ENCODE measurements at regions not wholly inside any gene's neighbourhood (a gene's known extent, or its start where the extent isn't known, plus 50 kb on each side); places are given as distances from the start of the nearest gene placed in this dataset.

DNA sequence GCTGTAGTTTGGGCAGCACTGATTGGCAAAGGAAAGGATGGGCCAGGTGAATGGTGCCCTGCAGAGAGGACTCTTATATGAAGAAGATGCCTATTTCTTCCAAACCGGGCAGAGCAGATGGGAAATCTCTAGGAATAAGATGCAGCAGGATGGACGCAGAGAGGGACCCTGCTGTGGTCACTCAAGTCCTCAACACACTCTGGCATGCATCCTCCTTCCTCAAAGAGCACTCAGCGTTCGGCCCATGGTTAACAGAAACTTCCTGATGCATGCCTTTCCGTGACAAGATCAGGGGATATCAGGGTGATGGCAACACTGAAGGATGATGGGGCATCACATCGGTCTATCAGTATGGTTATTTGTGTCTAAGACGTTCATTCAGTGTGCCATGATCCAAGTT lies 232.7 kb downstream of the TTC32 start:
- TF ChIP-seq, protein P1, sequence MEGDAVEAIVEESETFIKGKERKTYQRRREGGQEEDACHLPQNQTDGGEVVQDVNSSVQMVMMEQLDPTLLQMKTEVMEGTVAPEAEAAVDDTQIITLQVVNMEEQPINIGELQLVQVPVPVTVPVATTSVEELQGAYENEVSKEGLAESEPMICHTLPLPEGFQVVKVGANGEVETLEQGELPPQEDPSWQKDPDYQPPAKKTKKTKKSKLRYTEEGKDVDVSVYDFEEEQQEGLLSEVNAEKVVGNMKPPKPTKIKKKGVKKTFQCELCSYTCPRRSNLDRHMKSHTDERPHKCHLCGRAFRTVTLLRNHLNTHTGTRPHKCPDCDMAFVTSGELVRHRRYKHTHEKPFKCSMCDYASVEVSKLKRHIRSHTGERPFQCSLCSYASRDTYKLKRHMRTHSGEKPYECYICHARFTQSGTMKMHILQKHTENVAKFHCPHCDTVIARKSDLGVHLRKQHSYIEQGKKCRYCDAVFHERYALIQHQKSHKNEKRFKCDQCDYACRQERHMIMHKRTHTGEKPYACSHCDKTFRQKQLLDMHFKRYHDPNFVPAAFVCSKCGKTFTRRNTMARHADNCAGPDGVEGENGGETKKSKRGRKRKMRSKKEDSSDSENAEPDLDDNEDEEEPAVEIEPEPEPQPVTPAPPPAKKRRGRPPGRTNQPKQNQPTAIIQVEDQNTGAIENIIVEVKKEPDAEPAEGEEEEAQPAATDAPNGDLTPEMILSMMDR (IDR thresholded peaks at IDR 0.05; ENCODE audit: insufficient read depth, missing control alignments): no peak
- no peak for FAIRE-seq
- DNase-seq (ENCODE audit: insufficient read length, low spot score): no peak

DNA sequence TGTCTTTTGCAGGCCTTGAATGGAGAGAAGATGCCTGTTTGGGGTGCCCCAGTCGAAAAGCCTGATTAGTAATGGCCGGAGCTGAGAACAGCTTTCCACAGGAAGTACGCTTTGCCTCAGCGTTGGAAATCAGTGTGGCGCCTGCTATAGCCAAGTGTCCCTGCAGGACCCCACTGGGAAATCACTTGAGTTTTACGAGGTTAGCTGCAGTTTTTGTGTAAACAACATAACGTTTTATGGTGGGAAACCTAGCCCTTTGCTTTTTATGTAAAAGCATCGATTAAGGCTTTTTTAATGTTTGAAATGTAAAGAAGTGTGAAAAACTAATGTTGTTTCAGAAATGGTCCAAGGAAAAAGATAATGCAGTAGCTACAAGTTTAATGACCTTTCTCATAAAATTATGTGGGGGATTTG lies 234.2 kb downstream of the TTC32 start:
- DNase-seq (ENCODE audit: insufficient read length, low spot score) (no peak), FAIRE-seq (no peak)
- TF ChIP-seq, protein P1 (IDR thresholded peaks at IDR 0.05; ENCODE audit: insufficient read depth, missing control alignments): no peak

DNA sequence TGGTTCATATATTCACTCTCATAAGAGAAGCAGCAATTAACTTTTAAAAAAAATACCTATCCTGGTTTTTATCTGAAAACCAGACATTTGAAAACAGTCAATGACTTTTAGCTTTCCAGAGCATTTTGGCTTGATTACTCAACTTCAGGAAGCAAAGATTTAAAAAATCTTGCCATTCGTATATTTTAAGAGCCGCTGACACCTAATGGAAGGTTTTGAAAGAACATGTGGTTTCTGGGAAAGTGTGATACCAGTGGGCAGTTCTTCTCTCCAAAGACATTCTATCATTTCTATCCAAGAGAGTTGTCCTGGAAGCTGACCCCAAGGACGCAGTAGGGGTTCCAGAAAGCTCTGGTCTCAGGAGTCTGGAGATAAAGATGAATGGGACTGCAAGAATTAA lies 234.7 kb downstream of the TTC32 start:
- TF ChIP-seq, protein P1 (IDR thresholded peaks at IDR 0.05; ENCODE audit: insufficient read depth, missing control alignments): no peak
- no peak for FAIRE-seq
- DNase-seq (ENCODE audit: insufficient read length, low spot score): no peak

DNA sequence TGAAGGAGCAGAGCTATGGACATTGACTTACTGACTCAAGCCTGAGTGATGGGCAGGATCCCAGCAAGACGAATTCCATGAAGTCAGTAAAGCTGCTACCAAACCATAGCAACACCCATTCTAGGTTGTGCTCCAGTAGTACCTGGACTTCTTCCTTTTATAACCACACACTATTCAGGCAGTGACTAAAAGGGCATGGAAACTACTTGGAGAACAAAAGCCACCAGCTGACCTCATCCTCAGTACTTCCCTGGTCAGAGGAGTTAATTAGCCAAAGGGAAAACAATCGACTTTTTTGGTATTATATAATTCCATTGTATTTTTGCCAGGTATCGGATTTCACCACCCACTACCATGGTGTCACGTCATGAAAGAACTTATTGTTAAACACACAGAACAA lies 237.1 kb downstream of the TTC32 start:
- TF ChIP-seq, protein P1 (IDR thresholded peaks at IDR 0.05; ENCODE audit: insufficient read depth, missing control alignments): no peak
- DNase-seq (ENCODE audit: insufficient read length, low spot score) (no peak), FAIRE-seq (no peak)

DNA sequence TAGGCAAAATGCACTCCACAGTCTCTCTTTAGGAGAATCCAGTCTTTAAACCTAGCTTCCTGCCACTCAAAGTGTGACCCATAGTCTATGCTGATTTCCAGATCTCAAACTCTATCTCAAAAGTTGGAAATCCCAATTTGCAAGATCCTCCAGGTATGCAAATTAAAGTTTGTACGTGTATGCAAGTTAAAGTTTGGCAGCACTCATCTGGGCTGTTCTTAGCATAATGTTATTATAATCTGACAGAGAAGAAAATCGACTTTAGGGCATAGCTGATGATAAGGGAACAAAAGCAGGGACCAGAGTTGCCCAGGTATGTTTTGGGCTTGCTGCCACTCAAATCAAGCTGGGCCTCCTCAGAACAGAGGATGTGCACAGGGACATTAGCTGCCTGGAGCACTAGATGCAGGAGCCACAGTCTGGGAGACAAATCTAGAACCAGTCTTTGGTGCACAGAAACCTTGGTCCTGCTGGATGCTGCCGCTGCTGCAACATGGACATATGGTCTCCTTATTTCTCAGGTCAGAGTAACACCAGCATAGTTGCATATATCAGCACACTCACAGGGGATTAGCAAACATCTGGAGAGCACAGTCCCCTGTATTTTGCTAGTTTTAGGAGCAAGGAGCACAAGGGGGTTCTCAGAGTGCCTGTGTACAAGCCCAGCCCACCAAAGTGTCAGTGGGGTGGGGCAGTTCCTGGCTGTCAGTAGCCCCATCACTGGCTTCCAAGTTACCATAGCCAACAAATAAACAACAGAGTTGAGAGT lies 242.6 kb downstream of the TTC32 start:
- DNase-seq (ENCODE audit: insufficient read length, low spot score) (no peak), FAIRE-seq (no peak)
- TF ChIP-seq, protein P1 (IDR thresholded peaks at IDR 0.05; ENCODE audit: insufficient read depth, missing control alignments): no peak

DNA sequence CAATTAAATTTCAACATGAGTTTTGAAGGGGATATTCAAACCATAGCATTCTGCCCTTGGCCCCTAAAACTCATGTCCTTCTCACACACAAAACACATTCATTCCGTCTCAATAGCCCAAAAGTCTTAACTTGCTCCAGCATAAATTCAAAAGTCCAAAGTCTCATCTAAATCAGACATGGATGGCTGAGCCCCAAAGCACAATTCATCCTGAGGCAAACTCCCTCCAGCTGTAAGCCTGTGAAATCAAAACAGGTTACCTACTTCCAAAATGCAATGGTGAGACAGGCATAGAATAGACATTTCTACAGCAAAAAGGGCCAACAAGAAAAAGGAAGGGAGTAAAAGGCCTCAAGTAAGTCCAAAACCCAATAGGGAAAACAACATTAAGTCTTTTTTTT lies 245.8 kb downstream of the TTC32 start:
- FAIRE-seq (no peak), DNase-seq (ENCODE audit: insufficient read length, low spot score) (no peak)
- TF ChIP-seq, protein P1 (IDR thresholded peaks at IDR 0.05; ENCODE audit: insufficient read depth, missing control alignments): no peak

DNA sequence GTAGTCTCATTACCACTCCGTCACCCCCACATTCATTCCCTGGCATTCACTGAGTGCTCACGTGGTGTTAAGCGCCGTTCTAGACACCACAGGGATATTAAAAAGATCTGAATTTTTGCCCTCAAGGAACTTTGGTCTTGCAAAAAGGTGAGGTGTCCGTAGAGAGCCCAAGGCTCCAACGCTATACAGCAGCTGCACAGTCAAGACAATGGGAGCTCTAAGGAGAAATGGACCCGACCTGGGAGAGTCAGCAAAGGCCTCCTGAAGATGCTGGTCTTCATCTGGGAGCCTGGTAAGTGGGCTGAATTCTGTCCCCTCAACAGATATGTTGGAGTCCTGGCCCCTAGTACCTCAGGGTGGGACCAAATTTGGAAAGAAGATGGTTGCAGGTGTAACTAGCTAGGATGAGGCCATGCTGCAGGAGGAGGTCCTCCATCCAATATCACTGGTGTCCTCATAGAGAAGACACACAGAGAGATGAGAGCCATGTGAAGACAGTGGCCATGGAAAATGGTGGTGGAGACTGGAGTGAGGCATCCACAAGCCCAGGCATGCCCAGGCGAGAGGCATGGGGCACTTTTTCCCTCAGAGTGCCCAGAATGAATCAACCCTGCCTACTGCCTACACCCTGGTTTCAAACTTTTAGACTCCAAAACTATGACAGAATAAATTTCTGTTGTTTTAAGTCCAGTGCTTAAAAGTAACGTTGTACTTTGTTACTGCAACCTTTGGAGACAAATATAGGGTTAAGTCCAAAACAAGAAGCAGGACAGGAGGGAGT lies 247.3 kb downstream of the TTC32 start:
- TF ChIP-seq, protein P1 (IDR thresholded peaks at IDR 0.05; ENCODE audit: insufficient read depth, missing control alignments): no peak
- FAIRE-seq (no peak), DNase-seq (ENCODE audit: insufficient read length, low spot score) (no peak)
